Stomach (tissue), 8 donors: ENCODE measurements at regions not wholly inside any gene's neighbourhood (a gene's known extent, or its start where the extent isn't known, plus 50 kb on each side); places are given as distances from the start of the nearest gene placed in this dataset.

Experiments used
- DNase-seq, 2 donors: peaks; one replicate each; pipeline versions ENCODE4 v3.0.0 to v3.0.0-alpha.2; 2013 to 2019
- H3K27ac ChIP-seq, 5 donors: fragments of 200-600 bp in 4 of 5; sonication (generic) in 4 of 5; one replicate each; pipeline ENCODE4 v1.5.1; 2013 to 2019; ENCODE audit warnings: mild to moderate bottlenecking in 1 of 5, moderate library complexity in 1 of 5
- H3K27me3 ChIP-seq, 3 donors: fragments of 200-600 bp; sonication (generic); one replicate each; pipeline ENCODE4 v1.5.1; 2017 to 2019; ENCODE audit warnings: mixed run types in 1 of 3
- H3K36me3 ChIP-seq, 4 donors: fragments of 200-600 bp; sonication (generic); 1 replicate in 3 of 4; 2 replicates in 1 of 4; pipeline ENCODE4 v1.5.1; 2016 to 2019
- H3K4me1 ChIP-seq, 4 donors: fragments of 200-600 bp; sonication (generic); one replicate each; pipeline ENCODE4 v1.5.1; 2016 to 2019
- H3K4me3 ChIP-seq, 4 donors: fragments of 200-600 bp; sonication (generic) in 3 of 4; one replicate each; pipeline ENCODE4 v1.5.1; 2016 to 2019; ENCODE audit warnings: mild to moderate bottlenecking in 1 of 4
- H3K9me3 ChIP-seq, 4 donors: fragments of 200-600 bp; sonication (generic); one replicate each; pipeline ENCODE4 v1.5.1; 2016 to 2019
- CTCF ChIP-seq, 7 experiments: fragments of 450-650 bp in 4 of 7; fragments of 200-600 bp in 3 of 7; sonication (generic) in 3 of 7; IDR thresholded peaks; one replicate each; pipeline ENCODE4 v1.5.1; 2016 to 2019; ENCODE audit warnings: antibody characterized with exemption in 7 of 7, control low read depth in 2 of 7, mild to moderate bottlenecking in 1 of 7
- EP300 ChIP-seq: sonication (generic); formaldehyde crosslinking; IDR thresholded peaks from one replicate; pipeline ENCODE4 v1.6.1; 2017; ENCODE audit warnings: antibody characterized with exemption
- POLR2A ChIP-seq, 4 donors: fragments of 450-650 bp; IDR thresholded peaks; one replicate each; pipeline ENCODE4 v1.6.1; 2016; ENCODE audit warnings: antibody characterized with exemption in 4 of 4, control low read depth in 2 of 4, mild to moderate bottlenecking in 1 of 4, moderate library complexity in 1 of 4
- POLR2AphosphoS5 ChIP-seq, 3 donors: sonication (generic); formaldehyde crosslinking; IDR thresholded peaks; one replicate each; pipeline ENCODE4 v1.6.1; 2016; ENCODE audit warnings: antibody characterized with exemption in 3 of 3
- whole genome bisulfite sequencing, 5 donors: extraction: QIAGEN DNeasy Blood & Tissue Kit in 3 of 5; methylation state at CpG; one replicate each; pipeline versions ENCODE4 v1.1.5 to v1.1.7; 2013 to 2018; 5-methylcytosine and 5-hydroxymethylcytosine counted together
- intact Hi-C: fragments of 100-400 bp; cut with DNase I; formaldehyde crosslinking; loops from one replicate; pipeline ENCODE4 v1.15.1; 2023; ENCODE audit warnings: low total_unique reads
- donor health status: healthy with polysubstance abuse.
- donor health status: Bipolar disorder and iron deficiency.
- donor health status: healthy.

DNA sequence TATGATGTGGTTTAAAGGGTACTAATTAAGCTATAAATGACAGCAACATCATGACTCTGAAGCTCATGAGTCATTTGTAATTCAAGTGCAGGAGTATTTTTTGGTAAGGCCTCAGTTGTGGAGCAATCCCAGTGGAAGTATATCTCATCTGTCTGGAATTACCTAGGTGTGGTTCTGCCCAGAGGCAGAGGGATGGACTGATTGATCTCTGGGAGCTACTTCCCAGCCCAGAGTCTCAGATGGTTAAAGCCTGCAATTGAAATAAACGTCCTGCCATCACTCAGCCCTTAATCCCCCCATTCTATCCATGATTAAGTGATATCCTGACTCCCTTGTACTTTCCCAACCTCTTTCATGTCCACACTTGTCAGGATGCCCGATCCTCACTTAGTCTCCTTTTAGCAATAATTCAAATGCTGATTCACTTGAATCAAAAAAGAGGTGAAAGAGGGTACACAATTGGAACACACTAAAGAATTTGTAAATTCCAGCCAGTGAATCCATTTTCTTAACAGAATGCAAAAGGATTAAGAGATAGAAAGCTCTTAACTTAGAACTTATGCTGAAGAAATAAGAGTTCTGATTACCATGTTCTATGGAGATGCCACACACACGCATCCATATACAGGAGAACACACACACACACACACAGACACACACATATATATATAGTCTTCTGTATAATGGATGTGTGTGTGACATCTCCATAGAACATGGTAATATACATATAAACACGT, 664.4 kb downstream of the NYAP2 start:
- H3K27ac ChIP-seq, result no peak overlapping the region
- no peak overlapping the region for H3K4me3 ChIP-seq
- TF ChIP-seq CTCF (IDR thresholded peaks at IDR 0.05), result no peak
- no peak for TF ChIP-seq POLR2A (IDR thresholded peaks at IDR 0.05)
- TF ChIP-seq POLR2AphosphoS5 (IDR thresholded peaks at IDR 0.05), result no peak
- TF ChIP-seq EP300, result no peak
- no peaks in the 10 kb centered on the region for H3K27me3 ChIP-seq
- H3K4me1 ChIP-seq, result no peaks in the 10 kb centered on the region
- no peak for DNase-seq
- intact Hi-C loops, result no loop called here
- no peaks in the 10 kb centered on the region for H3K9me3 ChIP-seq
- no peaks in the 10 kb centered on the region for H3K36me3 ChIP-seq
- WGBS, 5 donors, result 75 to 80% (median 77%) methylated on average over 4 of the region's 4 CpGs

DNA sequence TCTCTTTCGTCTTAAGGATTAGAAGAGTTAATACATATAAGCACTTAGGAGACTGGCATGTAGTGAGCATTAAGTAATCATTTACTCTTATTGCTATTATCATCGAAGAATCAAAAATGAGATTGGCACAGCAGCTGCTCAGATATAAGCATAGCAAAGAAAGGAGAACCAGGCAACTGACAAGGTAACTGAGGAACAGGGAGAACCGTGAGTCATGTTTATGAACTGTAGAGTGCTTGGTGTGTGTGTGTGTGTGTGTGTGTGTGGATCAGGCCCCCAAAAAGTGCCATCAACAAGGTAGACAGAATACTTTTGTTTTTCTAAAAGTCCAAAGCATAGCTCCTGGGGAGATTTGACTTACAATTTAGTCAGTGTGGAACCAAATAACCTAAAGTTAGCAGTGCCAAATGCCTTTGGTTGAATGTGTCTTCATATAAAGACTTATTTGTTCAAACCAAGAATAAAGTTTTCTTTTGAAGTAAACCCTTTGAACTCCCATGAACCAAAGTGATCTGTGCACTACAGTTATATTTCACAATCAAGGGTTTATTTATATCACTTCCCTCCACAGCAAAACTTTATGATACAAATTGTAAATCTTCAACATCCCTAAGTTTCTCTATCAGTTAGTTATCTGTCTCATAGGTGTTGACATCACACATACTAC, 660.6 kb downstream of the NYAP2 start:
- TF ChIP-seq POLR2A (IDR thresholded peaks at IDR 0.05) (no peak), EP300 (no peak), POLR2AphosphoS5 (IDR thresholded peaks at IDR 0.05) (no peak), CTCF (IDR thresholded peaks at IDR 0.05) (no peak)
- WGBS, 5 donors, result 50 to 82% (median 54%) methylated on average over 3 of the region's 3 CpGs
- H3K4me3 ChIP-seq, result no peak overlapping the region
- DNase-seq, result no peak
- H3K9me3 ChIP-seq, result no peaks in the 10 kb centered on the region
- H3K27ac ChIP-seq, result no peak overlapping the region
- no peaks in the 10 kb centered on the region for H3K27me3 ChIP-seq
- peaks cover 0 to 4% (median 0%) of the 10 kb centered on the region in 4 donors for H3K4me1 ChIP-seq
- no peaks in the 10 kb centered on the region for H3K36me3 ChIP-seq
- intact Hi-C loops, result no loop called here

- H3K27ac ChIP-seq, result no peak overlapping the region
- no peaks in the 10 kb centered on the region for H3K27me3 ChIP-seq
- DNase-seq, result no peak
- no peaks in the 10 kb centered on the region for H3K9me3 ChIP-seq
- no peak overlapping the region for H3K4me3 ChIP-seq
- intact Hi-C loops, result no loop called here
- TF ChIP-seq POLR2AphosphoS5 (IDR thresholded peaks at IDR 0.05) (no peak), POLR2A (IDR thresholded peaks at IDR 0.05) (no peak), EP300 (no peak), CTCF (IDR thresholded peaks at IDR 0.05) (no peak)
- 10 to 24% (median 20%) methylated on average over 1 of the region's 1 CpG for WGBS, 5 donors
- H3K36me3 ChIP-seq, result no peaks in the 10 kb centered on the region
- peaks cover 0 to 4% (median 0%) of the 10 kb centered on the region in 4 donors for H3K4me1 ChIP-seq
Observed at GRCh38 chr2:226057914-226058313, 658.4 kb downstream of the NYAP2 start.

GRCh38 chr2:226057365-226057764, 657.9 kb downstream of the NYAP2 start:
- WGBS, 5 donors, result 33 to 47% (median 43%) methylated on average over 1 of the region's 1 CpG
- no peaks in the 10 kb centered on the region for H3K36me3 ChIP-seq
- no peak for TF ChIP-seq EP300
- TF ChIP-seq CTCF (IDR thresholded peaks at IDR 0.05), result no peak
- no peak for TF ChIP-seq POLR2A (IDR thresholded peaks at IDR 0.05)
- TF ChIP-seq POLR2AphosphoS5 (IDR thresholded peaks at IDR 0.05), result no peak
- no peaks in the 10 kb centered on the region for H3K27me3 ChIP-seq
- H3K27ac ChIP-seq, result no peak overlapping the region
- intact Hi-C loops, result no loop called here
- no peak for DNase-seq
- no peaks in the 10 kb centered on the region for H3K9me3 ChIP-seq
- H3K4me1 ChIP-seq, result peaks cover 0 to 4% (median 0%) of the 10 kb centered on the region in 4 donors
- H3K4me3 ChIP-seq, result no peak overlapping the region
